Activated naive CD4-positive, alpha-beta T cell (primary cell): ENCODE measurements at regions not wholly inside any gene's neighbourhood (a gene's known extent, or its start where the extent isn't known, plus 50 kb on each side); places are given as distances from the start of the nearest gene placed in this dataset.

Experiments
- DNase-seq, 4 experiments: peaks; one replicate each; lab custom pipeline; 2025; lab: John Stamatoyannopoulos, UW

DNA sequence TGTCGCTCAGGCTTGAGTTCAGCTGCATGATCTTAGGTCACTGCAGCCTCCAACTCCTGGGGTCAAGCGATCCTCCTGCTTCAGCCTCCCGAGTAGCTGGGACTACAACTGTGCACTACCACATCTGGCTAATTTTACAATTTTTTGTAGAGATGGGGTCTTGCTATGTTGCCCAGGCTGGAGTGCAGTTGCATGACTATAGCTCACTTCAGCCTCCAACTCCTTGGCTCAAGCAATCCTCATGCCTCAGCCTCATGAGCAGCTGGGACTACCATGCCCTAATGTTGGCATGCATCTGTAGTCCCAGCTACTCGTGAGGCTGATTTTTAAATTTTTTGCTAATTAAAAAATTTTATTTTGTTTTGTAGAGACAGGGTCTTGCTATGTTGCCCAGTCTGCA lies 101.9 kb upstream of the NPTX2 start:
- DNase-seq = no peak

DNA sequence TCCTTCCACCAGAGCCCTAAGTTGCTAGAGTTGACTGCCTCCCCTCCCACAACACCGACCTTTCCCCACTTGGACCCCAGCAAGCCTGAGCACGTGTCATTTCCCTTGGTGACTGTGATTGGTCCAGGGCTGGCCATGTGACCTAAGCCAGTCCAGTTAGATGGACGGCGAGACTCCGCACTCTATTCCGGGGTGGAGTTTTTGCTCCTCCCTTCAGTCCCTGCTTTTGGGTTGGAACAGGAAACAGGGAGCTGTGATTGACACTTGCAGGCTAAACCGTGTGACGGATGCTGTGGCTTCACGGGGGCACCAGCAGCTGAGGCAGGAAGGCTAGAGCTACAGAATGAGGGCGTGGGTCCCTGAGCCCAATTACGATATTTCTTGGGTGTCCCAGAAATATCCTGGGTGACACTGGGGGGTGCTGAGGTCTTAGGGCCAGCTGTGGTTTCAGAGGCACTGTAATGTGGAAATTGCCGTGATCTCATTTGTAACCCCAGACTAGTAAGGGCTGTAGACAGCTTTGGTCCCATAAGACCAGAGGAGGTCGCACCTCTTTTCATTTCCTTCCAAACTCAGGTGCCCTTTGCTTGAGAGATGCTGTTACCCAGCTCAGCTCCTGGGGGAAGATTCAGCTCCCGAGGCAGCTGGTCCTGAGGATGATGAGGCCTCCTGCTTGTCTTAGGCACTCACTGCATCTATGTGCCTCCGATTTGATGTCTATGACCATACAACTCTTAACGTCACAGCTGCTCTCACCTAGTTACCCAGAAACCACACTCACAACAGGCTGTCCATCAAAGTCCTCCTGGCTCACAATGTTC lies 102.7 kb upstream of the NPTX2 start:
- DNase-seq = no peak

DNA sequence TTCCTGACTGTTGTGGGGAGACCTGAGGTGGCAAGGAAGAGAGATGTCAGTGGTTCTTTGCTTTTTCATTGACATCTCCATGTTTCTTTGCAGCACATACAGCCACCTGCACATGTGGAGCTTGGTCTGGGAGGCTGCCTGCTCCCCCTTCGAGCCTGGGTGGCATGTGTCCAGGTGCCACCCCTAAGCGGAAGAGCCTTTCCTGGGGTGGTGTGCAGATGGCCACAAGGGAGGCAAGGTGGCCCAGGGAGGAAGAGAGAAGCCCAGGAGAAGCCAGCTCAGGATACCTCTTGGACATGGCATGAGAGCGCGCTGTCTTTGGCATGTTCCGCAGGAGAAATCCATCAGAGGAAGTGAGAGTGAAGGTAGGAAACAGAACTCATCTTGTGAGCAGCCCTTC lies 105.9 kb upstream of the NPTX2 start:
- no peak for DNase-seq

DNA sequence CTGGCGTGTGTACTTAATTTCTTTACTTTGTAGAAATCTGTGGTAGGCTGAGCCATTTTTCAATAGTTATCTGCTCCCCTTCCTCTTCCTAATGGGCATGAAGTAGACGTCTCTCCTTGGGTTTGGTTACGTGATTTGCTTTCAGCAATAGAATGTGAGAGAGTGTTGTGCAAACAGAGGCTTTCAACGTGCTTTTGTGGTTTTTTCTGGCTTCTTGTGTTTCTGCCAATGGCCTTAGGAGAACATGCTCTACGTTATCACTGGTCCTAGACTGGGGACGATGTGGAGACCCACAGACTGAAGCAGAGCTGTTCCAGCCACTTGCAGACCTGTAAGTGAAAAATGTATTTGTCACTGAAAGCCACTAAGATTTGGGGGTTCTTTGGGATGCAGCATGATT lies 107.2 kb upstream of the NPTX2 start:
- no peak for DNase-seq

DNA sequence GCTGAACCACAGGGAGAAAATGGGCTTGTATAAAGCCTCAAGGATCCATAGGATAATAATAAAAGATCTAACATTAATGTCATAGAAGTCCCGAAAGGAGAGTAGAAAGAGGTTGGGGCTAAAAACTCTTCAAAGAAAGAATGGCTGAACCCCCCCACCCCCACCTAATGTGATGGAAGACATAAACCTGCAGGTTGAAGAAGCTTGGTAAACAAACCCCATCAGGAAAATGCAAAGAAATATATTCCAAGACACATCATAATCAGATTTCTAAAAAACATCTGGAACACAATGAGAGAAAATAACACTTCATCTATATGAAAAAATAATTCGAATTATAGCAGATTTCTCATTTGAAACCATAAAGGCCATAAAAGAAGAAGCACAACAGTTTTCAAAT lies 105.6 kb upstream of the BAIAP2L1 start:
- no peak for DNase-seq

DNA sequence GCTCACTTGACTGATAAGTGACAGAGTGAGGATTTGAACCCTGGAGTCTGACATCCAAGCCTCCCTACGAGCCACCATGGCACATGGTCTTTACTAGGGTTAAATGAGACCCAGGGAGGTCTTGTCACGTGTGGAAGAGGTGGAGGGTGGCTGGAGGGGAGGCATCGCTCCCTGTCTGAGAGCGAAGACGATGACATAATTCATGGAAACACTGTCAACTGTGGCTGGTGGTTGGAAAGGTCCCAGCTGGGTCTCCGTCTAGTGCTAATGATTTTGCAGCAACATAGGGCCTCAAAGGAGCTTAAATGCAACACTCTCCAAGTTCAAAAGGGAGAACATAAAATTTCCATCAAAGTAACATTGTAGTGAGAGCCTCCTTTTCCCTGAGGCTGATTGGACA lies 99.9 kb upstream of the BAIAP2L1 start:
- DNase-seq = no peak

DNA sequence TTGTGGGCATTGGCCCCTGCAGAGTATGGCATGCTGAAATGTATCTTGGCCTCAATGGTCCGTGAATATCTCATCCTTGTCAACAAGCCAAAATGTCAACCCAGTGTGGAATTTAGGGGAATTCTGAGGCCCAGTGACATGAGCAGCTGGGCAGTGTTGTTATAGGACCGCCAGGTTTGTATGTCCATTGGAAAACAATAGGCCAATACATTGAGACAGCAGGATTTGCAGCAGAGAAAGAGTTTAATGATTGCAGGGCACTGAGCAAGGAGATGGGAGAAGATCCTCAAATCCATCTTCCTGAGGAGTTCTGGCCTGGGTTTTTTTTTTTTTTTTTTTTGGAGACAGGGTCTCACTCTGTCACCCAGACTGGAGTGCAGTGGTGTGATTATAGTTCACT lies 95.7 kb upstream of the BAIAP2L1 start:
- DNase-seq = no peak

DNA sequence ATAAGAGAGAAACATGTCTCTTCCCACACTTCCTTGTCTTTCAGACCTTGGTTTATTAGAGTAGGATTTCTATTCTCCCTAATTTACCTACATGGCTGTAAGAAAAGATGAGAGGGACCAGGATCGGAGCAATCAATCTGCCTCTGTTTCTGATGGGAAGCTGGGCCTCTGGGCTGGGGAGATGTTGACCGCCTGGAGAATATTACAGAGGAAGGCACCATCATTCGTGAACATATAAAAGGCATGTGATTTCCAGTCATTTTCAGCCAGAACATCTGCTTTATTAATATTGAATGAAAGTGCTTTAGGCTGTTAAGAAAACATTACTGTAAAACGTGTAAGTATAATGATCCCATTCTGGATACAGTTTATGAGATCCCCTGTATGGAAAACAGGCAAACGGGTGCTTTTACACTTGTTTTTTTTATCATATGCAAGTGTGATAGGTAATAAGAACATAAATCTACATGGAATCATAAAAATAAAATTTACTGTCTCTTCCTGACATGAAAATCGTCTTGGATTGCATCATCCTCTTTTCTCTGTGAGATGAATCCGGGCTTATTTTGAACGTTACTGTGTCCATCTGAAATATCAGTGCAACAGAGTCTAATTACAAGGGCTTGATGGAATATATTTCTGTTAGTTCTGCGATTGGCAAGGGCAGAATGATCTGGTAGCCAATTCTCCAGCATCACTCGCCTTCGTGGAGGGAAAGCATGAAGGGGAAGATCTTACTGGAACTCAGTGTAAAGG lies 94.5 kb upstream of the BAIAP2L1 start:
- no peak for DNase-seq

DNA sequence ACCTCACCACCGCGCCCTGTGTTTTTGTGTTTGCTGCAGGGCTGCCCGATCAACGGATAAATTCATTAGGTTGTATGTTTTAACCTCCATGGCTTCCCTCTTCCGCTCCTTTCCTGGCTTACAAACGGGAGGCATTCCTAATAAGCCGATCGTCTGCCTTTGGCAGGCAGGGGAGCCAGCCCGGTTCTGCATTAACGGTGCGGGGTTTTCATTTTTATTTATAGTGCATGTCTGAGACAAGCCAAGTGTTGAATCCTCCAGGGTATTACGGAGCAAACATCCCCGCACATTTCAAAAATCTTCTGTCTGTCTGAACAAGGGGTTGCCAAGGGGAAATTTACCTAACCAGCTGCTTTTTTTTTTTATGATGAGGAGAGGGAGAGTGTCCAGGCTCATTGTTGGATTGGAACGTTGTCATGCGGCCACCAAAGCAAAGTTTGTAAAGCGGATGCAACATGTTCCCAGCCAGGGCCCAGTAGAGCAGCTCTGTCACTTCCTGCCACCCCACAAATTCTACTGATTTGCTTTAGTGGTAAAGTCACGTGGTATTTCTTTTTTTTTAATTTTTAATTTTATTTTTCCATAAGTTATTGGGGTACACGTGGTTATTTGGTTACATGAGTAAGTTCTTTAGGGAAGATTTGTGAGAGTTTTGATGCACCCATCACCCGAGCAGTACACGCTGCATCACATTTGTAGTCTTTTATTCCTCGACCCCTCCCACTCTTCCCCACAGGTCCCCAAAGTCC lies 92.3 kb upstream of the BAIAP2L1 start:
- no peak for DNase-seq

DNA sequence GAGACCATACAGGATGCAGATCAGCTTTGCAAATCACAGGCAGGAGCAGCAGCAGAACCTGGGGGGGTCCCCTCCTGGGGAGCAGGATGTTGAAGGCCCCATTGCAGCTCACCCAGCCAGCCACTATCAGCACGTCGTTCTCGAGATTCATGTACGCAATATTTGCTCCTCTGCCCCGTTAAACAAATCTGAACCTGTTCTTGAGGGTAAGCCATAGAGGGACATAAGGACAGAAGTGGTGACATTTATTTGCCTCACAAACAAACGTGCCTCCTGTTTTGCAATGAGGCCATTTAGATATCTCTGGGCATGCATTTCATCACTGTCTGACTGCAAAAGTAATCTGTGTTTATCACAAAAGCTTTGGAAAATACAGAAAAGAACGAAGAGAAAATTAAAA lies 87.3 kb upstream of the BAIAP2L1 start:
- DNase-seq = no peak

DNA sequence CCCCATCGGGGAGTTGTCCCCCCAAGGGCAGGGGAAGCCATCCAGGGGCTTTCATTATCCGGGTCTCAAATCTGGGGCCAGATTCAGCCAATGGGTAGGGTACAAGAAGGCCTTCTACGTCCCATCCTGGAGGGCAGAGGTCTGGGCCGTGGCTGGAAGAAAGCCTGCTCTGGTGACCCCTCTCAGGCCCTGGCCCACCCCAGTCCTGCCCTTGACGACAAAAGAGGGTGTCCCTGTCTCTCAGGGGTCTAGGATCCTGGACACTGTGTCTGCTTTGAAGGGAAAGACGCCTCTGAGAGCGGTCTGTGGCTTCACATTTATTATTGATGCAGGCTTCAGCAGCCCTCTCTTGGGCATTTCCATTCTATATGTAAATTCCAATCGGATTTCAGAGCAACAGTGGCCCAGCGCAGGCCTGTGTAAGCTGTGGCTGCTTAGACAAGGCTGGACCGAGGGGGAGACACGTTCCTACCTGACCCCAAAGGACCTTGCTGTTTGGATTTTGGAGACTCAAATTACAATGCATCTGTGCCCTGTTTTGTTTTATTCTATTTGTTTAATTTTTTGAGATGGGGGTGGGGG lies 83.2 kb upstream of the BAIAP2L1 start:
- no peak for DNase-seq

DNA sequence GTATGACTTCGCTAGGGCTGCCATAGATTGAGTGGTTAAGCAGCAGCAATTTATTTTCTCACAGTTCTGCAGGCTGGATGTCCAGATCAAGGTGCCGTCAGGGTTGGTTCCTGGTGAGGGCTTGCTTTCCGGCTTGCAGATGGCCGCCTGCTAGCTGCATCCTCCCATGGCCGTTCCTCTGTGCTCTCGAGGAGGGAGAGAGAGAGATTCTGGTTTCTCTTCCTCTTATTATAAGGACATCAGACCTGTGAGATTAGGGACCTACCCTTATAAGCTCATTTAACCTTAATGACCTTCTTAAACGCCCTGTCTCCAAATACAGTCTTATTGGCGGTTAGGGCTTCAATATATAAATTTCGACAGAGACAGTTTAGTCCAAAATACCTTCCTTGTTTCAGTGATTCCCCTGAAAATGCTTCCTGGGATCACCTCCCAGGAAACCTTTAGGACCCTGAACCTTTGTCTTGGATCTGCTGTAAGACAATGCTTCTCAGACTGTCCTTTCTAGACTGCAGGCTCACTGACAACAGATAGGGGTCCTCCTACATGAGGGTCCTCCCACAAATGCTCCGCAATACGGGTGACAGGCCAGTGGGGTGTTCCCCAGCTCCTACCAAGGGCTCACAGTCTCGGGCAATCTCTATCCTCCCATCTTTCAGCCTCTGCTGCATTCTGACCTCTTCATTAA lies 82.5 kb upstream of the BAIAP2L1 start:
- DNase-seq = no peak

DNA sequence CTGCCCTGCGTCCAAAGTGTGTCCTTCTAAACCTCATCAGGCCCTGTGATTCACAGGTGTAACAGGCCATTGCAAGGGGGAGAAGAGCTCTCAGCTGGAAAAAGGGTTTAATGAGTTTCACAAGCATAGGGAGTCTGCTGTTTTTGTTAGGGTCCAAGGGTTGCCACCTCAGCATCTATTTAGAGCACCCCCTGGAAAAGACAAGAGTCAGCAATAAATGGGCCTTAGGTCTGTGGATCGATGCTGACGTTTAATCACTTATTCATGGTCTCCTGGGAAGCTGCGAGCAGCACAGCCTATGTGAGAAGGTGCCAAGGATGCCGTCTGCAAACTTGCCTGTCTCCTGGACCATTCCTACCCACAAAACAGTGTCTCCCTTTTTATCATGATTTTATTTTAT lies 78.4 kb upstream of the BAIAP2L1 start:
- DNase-seq = no peak

DNA sequence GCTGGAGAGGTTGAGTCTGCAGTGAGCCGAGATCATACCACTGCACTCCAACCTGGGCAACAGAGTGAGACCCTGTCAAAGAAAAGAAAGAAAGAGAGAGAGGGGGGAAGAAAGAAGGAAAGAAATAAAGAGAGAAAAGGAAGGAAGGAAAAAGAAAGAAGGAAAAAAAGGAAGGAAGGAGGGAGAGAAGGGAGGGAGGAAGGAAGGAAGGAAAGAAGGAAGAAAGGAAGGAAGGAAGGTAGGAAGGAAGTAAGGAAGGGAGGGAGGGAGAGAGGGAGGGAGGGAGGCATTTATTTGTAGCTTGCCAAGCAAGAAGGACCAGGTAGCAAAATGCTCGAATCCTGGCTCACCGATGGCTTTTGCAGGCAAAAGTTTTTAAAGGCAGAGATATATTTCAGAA lies 74.5 kb upstream of the BAIAP2L1 start:
- DNase-seq = no peak

DNA sequence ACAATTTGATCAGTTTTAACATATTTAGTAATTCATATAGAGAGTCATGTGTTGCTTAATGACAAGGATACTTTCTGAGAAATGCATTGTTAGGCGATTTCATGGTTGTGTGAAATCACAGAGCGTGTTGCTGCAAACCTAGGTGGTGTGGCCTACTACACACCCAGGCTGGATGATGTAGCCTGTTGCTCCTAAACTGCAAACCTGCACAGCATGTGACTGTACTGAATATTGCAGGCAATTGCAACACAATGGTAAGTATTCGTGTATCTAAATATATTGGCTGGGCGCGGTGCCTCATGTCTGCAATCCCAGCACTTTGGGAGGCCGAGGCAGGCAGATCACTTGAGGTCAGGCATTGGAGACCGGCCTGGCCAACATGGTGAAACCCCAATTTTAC lies 73.7 kb upstream of the BAIAP2L1 start:
- no peak for DNase-seq

DNA sequence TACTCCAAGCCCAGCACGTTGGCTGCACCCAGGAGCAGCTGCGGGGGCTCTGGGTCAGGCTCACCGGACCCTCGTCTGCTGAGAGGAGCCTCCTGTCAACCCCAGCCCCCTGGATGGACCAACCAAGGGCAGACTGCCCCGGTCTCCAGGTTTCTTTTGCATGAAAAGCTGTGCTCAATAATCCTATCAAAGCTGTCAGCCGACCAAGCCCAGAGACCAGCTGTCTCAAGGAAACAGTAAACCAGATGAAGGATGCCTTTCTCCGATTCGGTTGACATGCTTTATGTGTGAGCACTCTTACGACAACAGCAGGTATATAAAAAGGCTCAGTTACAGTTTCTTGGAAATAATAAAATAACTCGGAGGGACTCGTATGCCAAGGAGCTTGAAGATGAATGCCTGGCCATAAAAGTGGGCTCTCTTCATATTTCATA lies 71.6 kb upstream of the BAIAP2L1 start:
- no peak for DNase-seq

DNA sequence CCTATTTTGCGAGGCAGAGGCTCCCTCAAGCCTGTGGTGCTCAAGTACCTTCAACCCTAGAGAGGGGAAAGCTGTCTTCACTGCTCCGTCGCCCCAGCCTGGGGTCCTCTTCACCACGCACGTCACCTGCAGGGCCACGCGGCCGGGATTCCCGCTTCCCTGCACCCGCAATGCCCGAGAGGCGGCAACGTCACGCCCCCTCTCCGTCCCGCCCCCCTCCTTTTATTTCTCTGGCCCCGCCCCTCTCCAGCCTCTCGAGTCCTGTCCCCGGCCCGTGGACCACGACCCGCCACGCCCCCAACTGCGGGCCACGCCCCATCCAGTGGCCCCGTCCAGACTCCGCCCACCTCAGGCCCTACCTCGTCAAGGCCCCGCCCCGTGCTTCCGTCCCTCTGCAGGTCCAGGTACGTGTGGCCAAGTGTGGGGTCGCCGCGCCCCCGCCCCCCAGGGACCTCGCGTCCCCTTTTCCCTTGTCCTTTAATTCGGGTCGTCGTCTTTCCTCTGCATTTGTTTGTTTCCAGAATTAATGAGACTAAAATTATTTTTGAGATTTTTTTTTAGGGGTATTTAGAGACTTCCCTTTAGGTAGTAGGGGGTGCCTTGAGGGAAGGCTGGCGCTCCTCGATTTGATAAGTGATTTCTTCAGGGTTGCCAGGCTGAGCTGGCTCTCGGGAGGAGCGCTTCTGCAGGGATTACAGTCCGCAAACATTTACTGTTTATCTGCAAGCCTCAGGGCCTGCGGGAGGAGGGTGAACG lies 69.8 kb upstream of the BAIAP2L1 start:
- peak in 1 of 4 experiments; percentile 2 for DNase-seq

DNA sequence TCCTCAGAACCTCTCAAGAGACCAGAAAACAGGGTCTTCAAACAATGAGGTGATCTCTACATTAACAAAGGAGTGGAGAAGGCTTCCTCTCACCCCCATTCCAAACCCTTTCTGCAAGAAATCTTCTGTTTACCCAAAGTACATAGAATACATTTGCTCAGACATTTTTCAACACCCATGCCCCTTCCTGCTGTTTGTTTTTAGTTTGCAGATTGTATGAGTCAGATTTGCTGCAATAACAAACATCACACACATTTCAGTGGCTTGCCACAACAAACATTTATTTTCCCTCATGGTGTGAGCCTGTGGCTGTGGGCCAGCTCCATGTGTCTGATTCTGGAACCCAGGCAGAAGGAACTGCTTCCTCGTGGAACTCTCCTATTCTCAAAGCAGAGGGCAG lies 68.2 kb upstream of the BAIAP2L1 start:
- no peak for DNase-seq

DNA sequence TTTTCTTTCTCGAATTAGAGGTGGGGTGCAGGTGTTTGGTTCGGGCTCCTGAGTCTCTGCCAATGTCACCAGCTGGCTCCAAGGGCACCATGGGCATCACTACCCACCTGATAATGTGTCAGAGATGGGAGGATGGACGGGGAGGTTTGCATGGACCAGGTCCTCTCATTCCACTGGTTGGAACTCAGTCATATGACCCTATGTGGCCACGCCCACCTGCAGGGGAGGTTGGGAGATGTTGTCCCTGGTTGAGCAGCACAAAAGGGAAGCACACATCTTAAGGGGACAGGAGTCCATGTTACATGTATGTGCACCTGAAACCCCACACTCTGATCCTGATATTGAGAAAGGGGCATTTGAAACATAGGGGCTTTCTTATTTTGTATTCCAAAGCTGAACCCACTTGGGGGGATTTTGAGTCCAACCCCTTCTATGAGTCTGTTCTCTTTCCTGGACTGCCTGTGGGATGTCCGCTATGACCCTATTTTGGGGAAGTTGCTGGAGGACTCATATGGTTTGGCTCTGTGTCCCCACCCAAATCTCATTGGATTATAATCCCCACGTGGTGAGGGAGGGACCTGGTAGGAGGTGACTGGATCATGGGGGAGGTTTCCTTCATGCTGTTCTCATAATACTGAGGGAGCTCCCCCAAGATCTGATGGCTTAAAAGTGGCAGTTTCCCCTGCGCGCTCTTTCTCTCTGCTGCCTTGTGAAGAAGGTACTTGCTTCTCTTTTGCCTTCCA lies 66.9 kb upstream of the BAIAP2L1 start:
- DNase-seq = no peak

DNA sequence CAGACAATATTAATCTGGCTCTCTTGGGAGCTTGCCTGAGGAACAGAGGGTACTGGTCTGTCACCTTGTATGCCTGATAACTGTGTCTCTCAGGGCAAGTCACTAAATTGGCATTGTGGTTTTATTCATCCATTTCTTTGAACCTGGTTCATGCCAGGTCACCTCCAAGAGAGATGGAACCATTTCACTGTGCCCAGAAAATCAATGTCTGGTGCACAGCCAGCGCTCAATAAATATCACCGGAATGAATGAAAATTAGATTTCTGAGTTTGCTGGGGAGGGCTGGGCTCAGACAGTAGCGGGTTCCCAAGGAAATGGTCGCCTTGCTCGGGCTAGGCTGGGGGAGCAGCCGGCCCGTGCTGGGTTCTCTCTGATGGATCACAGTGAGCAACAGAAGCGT lies 64.1 kb upstream of the BAIAP2L1 start:
- no peak for DNase-seq
